AG09309 (cell line): ENCODE measurements at regions not wholly inside any gene's neighbourhood (a gene's known extent, or its start where the extent isn't known, plus 50 kb on each side); places are given as distances from the start of the nearest gene placed in this dataset.

Source experiments
- DNase-seq: peaks from one replicate; pipeline ENCODE4 v3.0.0-alpha.2; 2010; ENCODE audit warnings: low read depth
- H3K4me3 ChIP-seq: 2 replicates; pipeline ENCODE4 v1.5.1; 2011; ENCODE audit warnings: mild to moderate bottlenecking, low read depth, low read length, moderate library complexity; ENCODE audit not compliant: control insufficient read depth
- TF ChIP-seq, protein P1 (sequence below): IDR thresholded peaks from 2 replicates; pipeline ENCODE4 v1.5.1; 2011; ENCODE audit warnings: mild to moderate bottlenecking, low read depth, low read length, inconsistent platforms; ENCODE audit not compliant: insufficient read depth, control insufficient read depth; ENCODE audit errors: missing control alignments

DNA sequence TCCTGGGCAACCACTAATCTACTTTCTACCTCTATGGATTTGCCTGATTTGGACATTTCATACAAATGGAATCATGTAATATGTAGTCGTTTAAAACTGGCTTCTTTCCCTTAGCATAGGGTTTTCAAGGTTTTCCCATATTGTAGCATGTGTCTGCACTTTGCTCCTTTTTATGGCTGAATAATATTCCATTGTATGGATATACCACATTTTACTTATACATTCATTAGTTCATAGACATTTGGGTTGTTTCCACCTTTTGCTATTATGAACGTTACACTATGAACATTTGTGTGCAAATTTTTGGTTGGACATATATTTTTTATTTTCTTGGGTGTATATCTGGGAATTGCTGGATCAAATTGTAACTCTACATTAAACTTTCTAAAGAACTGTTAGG is 600.4 kb upstream of the NOX3 start:
- no peak overlapping the region for H3K4me3 ChIP-seq
- TF ChIP-seq, protein P1, sequence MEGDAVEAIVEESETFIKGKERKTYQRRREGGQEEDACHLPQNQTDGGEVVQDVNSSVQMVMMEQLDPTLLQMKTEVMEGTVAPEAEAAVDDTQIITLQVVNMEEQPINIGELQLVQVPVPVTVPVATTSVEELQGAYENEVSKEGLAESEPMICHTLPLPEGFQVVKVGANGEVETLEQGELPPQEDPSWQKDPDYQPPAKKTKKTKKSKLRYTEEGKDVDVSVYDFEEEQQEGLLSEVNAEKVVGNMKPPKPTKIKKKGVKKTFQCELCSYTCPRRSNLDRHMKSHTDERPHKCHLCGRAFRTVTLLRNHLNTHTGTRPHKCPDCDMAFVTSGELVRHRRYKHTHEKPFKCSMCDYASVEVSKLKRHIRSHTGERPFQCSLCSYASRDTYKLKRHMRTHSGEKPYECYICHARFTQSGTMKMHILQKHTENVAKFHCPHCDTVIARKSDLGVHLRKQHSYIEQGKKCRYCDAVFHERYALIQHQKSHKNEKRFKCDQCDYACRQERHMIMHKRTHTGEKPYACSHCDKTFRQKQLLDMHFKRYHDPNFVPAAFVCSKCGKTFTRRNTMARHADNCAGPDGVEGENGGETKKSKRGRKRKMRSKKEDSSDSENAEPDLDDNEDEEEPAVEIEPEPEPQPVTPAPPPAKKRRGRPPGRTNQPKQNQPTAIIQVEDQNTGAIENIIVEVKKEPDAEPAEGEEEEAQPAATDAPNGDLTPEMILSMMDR: no peak
- no peak for DNase-seq

DNA sequence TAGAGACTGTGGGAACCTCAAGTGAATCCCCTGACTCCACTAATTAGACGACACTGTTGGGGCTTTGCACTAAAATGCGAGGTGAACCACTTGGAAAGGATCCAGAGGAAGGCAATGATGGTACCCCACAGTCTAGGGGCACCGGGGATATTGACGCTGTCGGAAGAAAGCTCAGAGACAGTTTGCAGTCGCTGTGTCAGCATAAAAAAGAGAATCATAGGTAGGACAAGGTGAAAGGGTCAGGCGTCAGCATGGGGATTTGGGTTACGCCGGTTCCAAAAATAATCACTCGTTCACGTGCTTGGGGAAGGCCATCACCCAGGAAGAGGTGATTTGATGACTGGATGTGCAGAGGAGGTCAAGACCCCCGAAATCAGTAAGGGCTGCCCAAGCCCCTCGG is 598.0 kb upstream of the NOX3 start:
- no peak for DNase-seq
- TF ChIP-seq, protein P1: no peak
- H3K4me3 ChIP-seq: no peak overlapping the region

DNA sequence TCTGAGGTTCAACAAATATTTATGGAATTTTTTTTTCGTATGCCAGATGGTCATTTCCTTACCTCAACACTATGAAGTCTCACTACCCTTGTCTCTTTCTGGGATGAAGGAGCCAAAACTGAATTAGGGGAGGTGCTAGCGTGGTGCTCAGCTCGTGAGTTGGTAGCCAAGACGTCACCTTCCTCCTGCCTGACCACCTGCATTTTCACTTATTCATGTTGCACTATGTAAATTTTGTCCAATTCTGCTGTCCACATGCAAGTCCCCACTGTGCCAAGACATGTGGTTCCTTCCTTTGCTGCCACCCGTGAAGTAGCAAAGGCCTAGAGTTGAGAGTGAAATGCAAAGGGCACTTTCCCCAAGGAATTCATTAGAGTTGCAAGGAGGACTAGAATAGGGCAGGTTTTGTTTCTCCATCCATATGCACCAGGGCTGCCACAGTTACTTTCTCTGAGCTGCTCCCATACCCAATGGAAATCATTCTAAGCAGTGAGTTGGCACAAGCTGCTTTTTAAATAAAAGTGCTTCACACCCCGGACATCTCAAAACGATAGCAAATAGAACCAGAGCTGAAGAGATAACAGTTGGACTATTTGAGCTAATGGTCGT is 591.3 kb upstream of the NOX3 start:
- no peak for DNase-seq
- no peak overlapping the region for H3K4me3 ChIP-seq
- TF ChIP-seq, protein P1: no peak

DNA sequence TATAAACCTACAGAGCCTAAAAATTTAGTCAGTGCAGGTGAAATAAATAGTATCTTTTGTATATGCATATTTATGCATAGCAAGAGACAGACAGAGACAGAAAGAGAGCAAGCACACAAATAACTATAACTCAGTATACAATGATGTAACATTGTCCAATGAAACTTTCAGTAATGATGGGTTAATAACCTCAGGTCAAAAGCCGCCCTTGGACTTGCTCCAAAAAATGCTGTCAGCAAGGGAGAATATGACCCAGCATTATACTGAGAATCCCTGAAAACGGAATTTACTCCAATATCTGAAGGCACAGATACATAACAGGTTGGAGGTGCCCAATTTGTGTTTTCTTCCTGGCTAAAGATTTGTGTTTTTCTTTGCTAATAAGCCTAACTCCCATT is 590.6 kb upstream of the NOX3 start:
- TF ChIP-seq, protein P1: no peak

DNA sequence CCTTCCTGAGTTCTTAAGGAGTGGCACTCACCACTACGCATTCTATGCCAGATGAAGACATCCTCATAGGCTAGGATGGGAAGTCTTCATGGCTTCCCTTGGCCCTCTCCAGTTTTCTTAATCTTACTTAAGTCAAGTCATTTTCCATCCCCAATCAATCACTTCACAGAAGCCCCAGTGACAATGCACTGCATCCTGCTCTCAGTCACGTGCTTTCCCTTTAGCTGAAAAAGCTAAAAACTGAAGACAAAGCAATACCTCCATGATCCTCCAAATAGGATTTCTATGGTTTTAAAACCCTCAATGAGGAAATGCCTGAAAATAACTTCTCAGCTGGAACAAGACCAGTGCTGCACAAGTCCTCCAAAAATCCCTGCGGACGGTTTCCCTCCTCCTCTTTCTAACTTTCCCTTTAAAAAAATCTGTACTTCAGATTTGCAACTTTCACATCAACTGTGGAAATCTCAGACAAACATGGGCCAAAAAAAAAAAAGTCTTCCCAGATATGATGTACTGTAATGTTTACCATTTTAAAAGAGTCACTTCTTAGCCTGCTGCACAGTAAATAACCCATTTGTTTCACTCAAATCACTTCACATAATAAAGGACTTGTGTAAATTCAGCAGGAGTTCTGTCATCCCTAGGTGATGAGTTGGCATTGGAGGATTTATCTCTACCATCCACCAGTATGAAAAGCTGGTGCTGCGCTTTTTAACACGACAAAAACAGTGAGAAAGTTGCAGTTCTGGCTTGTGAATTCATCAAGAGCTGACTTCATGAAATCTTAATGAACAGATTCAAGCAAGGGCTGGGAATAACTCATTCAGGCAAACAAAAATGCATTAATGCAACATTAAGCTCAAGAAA is 590.0 kb upstream of the NOX3 start:
- TF ChIP-seq, protein P1: no peak
- no peak for DNase-seq
- H3K4me3 ChIP-seq: no peak overlapping the region

More for the DNA sequence above, 590.6 kb upstream of the NOX3 start:
- DNase-seq: no peak
- no peak overlapping the region for H3K4me3 ChIP-seq

DNA sequence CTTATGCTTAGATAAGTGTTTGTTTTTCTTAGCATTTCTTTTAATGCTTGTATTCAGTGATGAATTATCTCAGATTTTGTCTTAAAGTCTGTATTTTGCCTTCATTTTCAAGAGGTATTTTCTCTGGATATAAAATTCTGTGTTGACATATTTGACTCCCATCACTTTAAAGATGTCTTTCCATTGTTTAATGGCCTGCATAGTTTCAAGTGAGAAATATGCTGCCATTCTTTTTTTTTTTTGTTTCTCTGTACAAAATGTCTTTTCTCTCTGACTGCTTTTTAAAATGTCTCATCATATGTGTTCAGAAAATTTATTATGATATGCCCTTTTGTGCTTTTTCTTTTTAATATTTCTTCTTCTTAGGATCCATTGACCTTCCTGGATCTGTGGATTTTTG is 578.0 kb upstream of the NOX3 start:
- TF ChIP-seq, protein P1: no peak
- no peak for DNase-seq
- H3K4me3 ChIP-seq: no peak overlapping the region
